IMR-90 (cell line): ENCODE measurements at regions not wholly inside any gene's neighbourhood (a gene's known extent, or its start where the extent isn't known, plus 50 kb on each side); places are given as distances from the start of the nearest gene placed in this dataset.

Experiments
- FOS ChIP-seq: fragments of 150-350 bp; IDR thresholded peaks from 2 replicates; pipeline ENCODE4 v1.6.1; 2016; ENCODE audit warnings: low read depth, low read length
- MAFK ChIP-seq: IDR thresholded peaks from 2 replicates; pipeline ENCODE4 v1.6.1; 2012; ENCODE audit warnings: low read depth, low read length, improper control_type of control experiment
- MXI1 ChIP-seq: IDR thresholded peaks from 2 replicates; pipeline ENCODE4 v1.6.1; 2012; ENCODE audit warnings: low read depth, mild to moderate bottlenecking, low read length, moderate library complexity, borderline replicate concordance
- POLR2A ChIP-seq: IDR thresholded peaks from 2 replicates; pipeline ENCODE4 v1.6.1; 2012; ENCODE audit warnings: mild to moderate bottlenecking, low read depth, low read length
- RAD21 ChIP-seq: IDR thresholded peaks from 2 replicates; pipeline ENCODE4 v1.6.1; 2012; ENCODE audit warnings: low read length, improper control_type of control experiment
- RFX5 ChIP-seq: IDR thresholded peaks from 2 replicates; pipeline ENCODE4 v1.8.0; 2012; ENCODE audit warnings: low read depth, mild to moderate bottlenecking, low read length, moderate library complexity
- SMC3 ChIP-seq: fragments of 150-350 bp; IDR thresholded peaks from 2 replicates; pipeline ENCODE4 v1.6.1; 2016; ENCODE audit warnings: low read depth, mild to moderate bottlenecking, antibody characterized with exemption, low read length, moderate library complexity
- TF ChIP-seq, protein P1 (sequence below): conservative IDR thresholded peaks from 2 replicates; pipeline ENCODE4 v1.5.1; 2012; ENCODE audit warnings: mild to moderate bottlenecking, low read depth, low read length, improper control_type of control experiment
- TF ChIP-seq, protein P2 (sequence below): fragments of 150-350 bp; IDR thresholded peaks from 2 replicates; pipeline ENCODE4 v1.6.1; 2016; ENCODE audit warnings: low read depth, mild to moderate bottlenecking, low read length, moderate library complexity, borderline replicate concordance

DNA sequence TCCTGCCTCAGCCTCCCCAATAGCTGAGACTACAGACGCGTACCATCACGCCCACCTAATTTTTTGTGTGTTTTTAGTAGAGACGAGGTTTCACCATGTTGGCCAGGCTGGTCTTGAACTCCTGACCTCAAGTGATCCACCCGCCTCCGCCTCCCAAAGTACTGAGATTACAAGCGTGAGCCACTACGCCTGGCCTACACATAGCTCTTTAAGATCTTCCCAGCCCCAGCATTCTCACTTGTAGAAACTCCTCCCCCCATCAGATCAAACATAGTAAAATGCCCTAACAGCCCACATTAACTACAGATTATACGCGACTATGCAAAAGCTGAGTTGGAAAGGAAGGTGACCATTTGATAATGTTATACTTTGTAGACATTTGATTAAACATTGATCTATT, 634.8 kb downstream of the MATN1 start:
- TF ChIP-seq, protein P1, sequence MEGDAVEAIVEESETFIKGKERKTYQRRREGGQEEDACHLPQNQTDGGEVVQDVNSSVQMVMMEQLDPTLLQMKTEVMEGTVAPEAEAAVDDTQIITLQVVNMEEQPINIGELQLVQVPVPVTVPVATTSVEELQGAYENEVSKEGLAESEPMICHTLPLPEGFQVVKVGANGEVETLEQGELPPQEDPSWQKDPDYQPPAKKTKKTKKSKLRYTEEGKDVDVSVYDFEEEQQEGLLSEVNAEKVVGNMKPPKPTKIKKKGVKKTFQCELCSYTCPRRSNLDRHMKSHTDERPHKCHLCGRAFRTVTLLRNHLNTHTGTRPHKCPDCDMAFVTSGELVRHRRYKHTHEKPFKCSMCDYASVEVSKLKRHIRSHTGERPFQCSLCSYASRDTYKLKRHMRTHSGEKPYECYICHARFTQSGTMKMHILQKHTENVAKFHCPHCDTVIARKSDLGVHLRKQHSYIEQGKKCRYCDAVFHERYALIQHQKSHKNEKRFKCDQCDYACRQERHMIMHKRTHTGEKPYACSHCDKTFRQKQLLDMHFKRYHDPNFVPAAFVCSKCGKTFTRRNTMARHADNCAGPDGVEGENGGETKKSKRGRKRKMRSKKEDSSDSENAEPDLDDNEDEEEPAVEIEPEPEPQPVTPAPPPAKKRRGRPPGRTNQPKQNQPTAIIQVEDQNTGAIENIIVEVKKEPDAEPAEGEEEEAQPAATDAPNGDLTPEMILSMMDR = no peak
- TF ChIP-seq, protein P2, sequence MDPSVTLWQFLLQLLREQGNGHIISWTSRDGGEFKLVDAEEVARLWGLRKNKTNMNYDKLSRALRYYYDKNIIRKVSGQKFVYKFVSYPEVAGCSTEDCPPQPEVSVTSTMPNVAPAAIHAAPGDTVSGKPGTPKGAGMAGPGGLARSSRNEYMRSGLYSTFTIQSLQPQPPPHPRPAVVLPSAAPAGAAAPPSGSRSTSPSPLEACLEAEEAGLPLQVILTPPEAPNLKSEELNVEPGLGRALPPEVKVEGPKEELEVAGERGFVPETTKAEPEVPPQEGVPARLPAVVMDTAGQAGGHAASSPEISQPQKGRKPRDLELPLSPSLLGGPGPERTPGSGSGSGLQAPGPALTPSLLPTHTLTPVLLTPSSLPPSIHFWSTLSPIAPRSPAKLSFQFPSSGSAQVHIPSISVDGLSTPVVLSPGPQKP = no peak
- TF ChIP-seq POLR2A (no peak), RFX5 (no peak), MAFK (no peak), SMC3 (no peak), FOS (no peak), RAD21 (no peak), MXI1 (no peak)
